Activated CD8-positive, alpha-beta T cell treated with anti-CD3 and anti-CD28 coated beads, Interleukin-2, amount 10 ng/mL, durations not matched to agents 7 days and 5 days (primary cell): ENCODE measurements at regions not wholly inside any gene's neighbourhood (a gene's known extent, or its start where the extent isn't known, plus 50 kb on each side); places are given as distances from the start of the nearest gene placed in this dataset.
A peak's percentile ranks its signal among the peaks of the same experiment; 100 is the strongest.

ENCODE experiments used
- ATAC-seq: fragments of 150-1000 bp; cut with Tn5 transposase; one replicate; pipeline ENCODE4 v1.10.0; 2021; ENCODE audit warnings: moderate library complexity
- CTCF ChIA-PET: fragments of 350-600 bp; sonication (Branson Sonifier 250); formaldehyde crosslinking; loops from one replicate; lab custom pipeline; 2021; ENCODE audit warnings: antibody characterized with exemption; lab: Charles Lee
- POLR2A ChIA-PET: fragments of 350-600 bp; sonication (Branson Sonifier 250); formaldehyde crosslinking; loops from one replicate; lab custom pipeline; 2021; ENCODE audit warnings: antibody characterized with exemption; lab: Charles Lee
- DNase-seq: peaks from one replicate; pipeline ENCODE4 v3.0.0-alpha.2; 2020
- H3K27ac Mint-ChIP-seq: one replicate; pipeline ENCODE4 v1.8.0; 2021; ENCODE audit warnings: mild to moderate bottlenecking, mixed read lengths
- H3K27me3 Mint-ChIP-seq: one replicate; pipeline ENCODE4 v1.8.0; 2021; ENCODE audit warnings: low read depth, mixed read lengths
- H3K36me3 Mint-ChIP-seq: one replicate; pipeline ENCODE4 v1.8.0; 2021; ENCODE audit warnings: low read depth, mixed read lengths
- H3K4me1 Mint-ChIP-seq: one replicate; pipeline ENCODE4 v1.8.0; 2021; ENCODE audit warnings: low read depth, mixed read lengths
- H3K4me3 Mint-ChIP-seq: one replicate; pipeline ENCODE4 v1.8.0; 2021; ENCODE audit warnings: mild to moderate bottlenecking, mixed read lengths
- H3K9me3 Mint-ChIP-seq: one replicate; pipeline ENCODE4 v1.8.0; 2022; ENCODE audit warnings: mixed read lengths; ENCODE audit not compliant: insufficient read depth

DNA sequence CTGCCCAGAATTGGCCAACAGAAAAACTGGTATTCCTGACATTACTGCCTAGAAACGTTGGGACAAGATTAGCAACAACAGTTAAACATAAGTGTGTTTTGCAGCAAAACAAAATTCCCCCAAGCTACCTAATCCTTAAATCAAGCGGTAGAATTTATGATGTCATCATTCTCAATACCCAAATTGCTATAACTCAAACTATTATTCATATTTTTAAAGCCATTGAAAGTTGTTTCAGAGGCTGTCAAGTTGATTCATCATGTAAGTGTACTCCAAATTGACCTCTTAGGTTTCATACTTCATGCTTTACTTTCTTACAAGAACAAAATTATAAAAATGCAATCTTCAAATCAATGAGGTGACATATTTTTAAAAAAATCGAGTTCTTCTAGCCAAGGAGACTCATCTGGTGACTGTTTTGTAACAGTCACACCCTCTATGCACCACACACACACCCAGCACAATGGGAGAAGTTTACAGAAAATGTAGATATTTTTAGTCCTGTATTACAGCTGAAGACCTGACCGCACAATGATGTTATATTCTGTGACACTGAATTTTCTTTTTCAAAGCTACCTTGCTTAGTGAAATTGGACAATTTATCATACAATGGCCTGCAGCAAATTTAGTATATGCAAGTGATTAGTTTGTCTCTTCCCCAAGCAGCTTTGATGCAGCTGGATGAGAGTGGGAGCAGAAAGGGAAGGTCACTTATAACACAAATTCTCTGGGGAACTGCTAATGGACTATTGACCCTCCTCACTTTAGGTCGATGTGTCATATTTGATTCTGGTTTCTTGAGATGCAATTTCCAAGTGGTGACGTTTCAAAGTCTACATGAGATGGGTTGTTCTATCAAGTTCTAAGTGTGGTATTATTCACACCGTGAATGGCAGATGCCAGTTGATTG, 345.3 kb upstream of the OBI1 start:
- no peak overlapping the region for H3K27ac Mint-ChIP-seq
- H3K9me3 Mint-ChIP-seq: no peaks in the 10 kb centered on the region
- no peak overlapping the region for H3K4me3 Mint-ChIP-seq
- no peaks in the 10 kb centered on the region for H3K27me3 Mint-ChIP-seq
- ChIA-PET POLR2A (no interaction called here), CTCF (no interaction called here)
- DNase-seq (no peak), ATAC-seq (no peak)
- H3K4me1 Mint-ChIP-seq: no peaks in the 10 kb centered on the region
- no peaks in the 10 kb centered on the region for H3K36me3 Mint-ChIP-seq

DNA sequence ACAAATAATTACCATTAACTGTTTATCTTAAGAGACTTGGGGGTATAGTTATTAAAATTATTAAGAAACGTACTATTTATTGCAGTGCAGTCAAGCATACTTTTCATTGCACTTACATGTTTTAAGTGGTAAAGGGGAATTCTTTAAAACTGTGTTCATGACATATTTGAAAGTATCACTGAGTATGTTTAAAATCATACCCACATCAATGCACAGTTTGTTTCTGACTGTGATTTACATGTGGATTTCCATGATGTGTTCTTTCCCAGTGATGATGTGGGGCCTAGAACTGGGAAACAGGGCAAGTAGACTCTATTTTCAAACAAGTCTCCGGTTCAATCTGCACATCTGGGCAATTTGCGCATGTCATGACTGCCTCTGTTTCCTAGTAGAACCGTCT, 340.5 kb upstream of the OBI1 start:
- no peak for ATAC-seq
- POLR2A ChIA-PET: no interaction called here
- H3K36me3 Mint-ChIP-seq: no peaks in the 10 kb centered on the region

GRCh38 chr13:78998630-78999315, 339.8 kb upstream of the OBI1 start:
- no peak overlapping the region for H3K4me3 Mint-ChIP-seq
- no peaks in the 10 kb centered on the region for H3K4me1 Mint-ChIP-seq
- ATAC-seq (no peak), DNase-seq (no peak)
- H3K9me3 Mint-ChIP-seq: no peaks in the 10 kb centered on the region
- no peaks in the 10 kb centered on the region for H3K36me3 Mint-ChIP-seq
- ChIA-PET CTCF (interaction anchor here (1.5 kb wide), 1 partner anchor 20 kb away, joined by 4 read pairs; no protein-coding TSS in a partner anchor), POLR2A (no interaction called here)
- no peak overlapping the region for H3K27ac Mint-ChIP-seq
- H3K27me3 Mint-ChIP-seq: peaks cover 5% of the 10 kb centered on the region

More for the DNA sequence above, 340.5 kb upstream of the OBI1 start:
- no peak for DNase-seq
- H3K4me3 Mint-ChIP-seq: no peak overlapping the region
- H3K27me3 Mint-ChIP-seq: peaks cover 4% of the 10 kb centered on the region
- H3K4me1 Mint-ChIP-seq: no peaks in the 10 kb centered on the region
- H3K27ac Mint-ChIP-seq: no peak overlapping the region
- CTCF ChIA-PET: no interaction called here
- H3K9me3 Mint-ChIP-seq: no peaks in the 10 kb centered on the region

DNA sequence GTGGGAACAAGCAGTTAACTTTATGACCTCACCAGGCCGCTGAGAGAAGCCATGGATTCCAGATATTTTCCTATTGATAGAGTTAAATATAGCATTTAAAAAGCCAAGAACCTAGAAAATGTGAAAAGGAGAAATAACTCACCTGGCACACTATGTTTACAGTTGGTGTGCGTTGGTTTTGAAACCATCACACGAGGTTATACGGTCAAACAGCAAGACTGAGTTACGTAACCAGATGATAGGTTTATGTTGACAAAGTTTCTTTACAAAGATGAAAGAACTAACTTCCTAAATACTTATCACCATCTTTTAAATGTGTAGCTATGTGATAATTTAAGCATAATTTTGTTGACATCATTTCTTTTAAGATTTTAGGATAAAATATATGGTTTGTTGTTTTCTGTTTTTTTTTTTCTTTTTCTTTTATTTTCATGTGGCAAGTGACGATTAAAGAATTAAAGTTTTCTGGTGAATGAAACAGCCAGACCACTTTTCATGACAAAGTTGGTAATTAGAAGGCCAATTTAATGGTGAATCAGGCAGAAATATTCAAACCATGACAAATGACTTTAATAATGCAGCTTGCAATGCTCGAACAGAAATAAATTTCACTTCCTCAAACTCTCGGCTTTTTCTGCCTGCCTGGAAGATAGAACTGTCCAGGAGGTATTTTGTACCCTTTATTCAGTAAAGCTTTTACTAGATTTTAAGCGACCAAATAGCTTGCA, 339.1 kb upstream of the OBI1 start:
- CTCF ChIA-PET: interaction anchor here (1.5 kb wide), 1 partner anchor 19 kb away, joined by 4 read pairs; no protein-coding TSS in a partner anchor
- no peak for DNase-seq
- POLR2A ChIA-PET: no interaction called here
- Mint-ChIP-seq H3K4me1 (no peaks in the 10 kb centered on the region), H3K27ac (no peak overlapping the region), H3K27me3 (peaks cover 5% of the 10 kb centered on the region), H3K4me3 (no peak overlapping the region), H3K36me3 (no peaks in the 10 kb centered on the region), H3K9me3 (no peaks in the 10 kb centered on the region)
- ATAC-seq: no peak

DNA sequence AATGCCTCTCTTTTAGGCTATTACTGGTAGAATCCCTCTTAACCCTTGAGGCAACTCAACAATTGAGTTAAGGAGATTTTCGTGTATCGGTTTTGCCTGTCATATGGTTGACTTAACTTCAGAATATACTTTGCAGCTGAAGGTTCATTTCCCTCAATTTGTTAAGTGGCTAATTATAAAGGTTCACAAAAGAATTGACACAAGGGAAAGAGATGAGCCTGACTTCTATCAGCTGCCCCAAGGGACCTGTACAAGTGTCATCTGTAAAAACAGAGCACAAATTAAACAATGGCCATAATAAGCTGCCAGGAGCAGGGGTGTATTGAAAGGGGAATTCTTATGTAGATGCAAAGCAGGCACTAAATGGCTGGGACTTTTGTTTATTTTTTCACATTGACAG, 334.8 kb upstream of the OBI1 start:
- DNase-seq (no peak), ATAC-seq (no peak)
- Mint-ChIP-seq H3K27me3 (peaks cover 5% of the 10 kb centered on the region), H3K4me1 (no peaks in the 10 kb centered on the region), H3K36me3 (no peaks in the 10 kb centered on the region), H3K4me3 (no peak overlapping the region), H3K27ac (no peak overlapping the region), H3K9me3 (no peaks in the 10 kb centered on the region)
- ChIA-PET POLR2A (no interaction called here), CTCF (interaction anchor here (2.4 kb wide), 1 partner anchor 15 kb away, joined by 10 read pairs; no protein-coding TSS in a partner anchor)

GRCh38 chr13:78981913-78982312, 323.0 kb upstream of the OBI1 start:
- no peak overlapping the region for H3K4me3 Mint-ChIP-seq
- H3K9me3 Mint-ChIP-seq: no peaks in the 10 kb centered on the region
- no peak for DNase-seq
- no peak overlapping the region for H3K27ac Mint-ChIP-seq
- H3K4me1 Mint-ChIP-seq: no peaks in the 10 kb centered on the region
- H3K36me3 Mint-ChIP-seq: no peaks in the 10 kb centered on the region
- no peak for ATAC-seq
- ChIA-PET CTCF (interaction anchor here (1.7 kb wide), 1 partner anchor 844 kb away, joined by 4 read pairs; no protein-coding TSS in a partner anchor), POLR2A (no interaction called here)
- H3K27me3 Mint-ChIP-seq: peaks cover 2% of the 10 kb centered on the region

DNA sequence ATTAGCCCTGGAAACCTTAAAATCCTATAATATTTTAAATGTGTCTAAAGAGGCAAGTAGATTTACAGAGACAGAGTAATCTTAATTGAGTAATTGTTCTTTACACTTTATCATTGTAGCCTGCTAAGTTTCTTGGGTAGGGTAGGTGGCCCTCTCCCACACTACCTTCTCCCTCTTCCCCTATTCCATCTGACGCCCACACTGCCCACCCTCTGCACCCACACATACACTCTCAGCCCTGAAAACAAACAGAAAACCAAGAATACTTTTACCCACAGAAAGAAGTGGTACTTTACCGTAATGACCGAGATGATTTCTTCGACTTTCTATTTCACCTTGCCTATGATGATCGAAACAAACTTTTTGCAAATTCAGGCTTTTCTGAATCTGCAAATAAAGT, 320.4 kb upstream of the OBI1 start:
- no peaks in the 10 kb centered on the region for H3K4me1 Mint-ChIP-seq
- no peaks in the 10 kb centered on the region for H3K9me3 Mint-ChIP-seq
- H3K27ac Mint-ChIP-seq: no peak overlapping the region
- ChIA-PET POLR2A (no interaction called here), CTCF (interaction anchor here (0.8 to 2.9 kb wide), 6 partner anchors 7 to 841 kb away, joined by 3 to 29 read pairs (median 10); no protein-coding TSS in a partner anchor)
- no peak for ATAC-seq
- H3K4me3 Mint-ChIP-seq: no peak overlapping the region
- peaks cover 6% of the 10 kb centered on the region for H3K27me3 Mint-ChIP-seq
- no peak for DNase-seq
- no peaks in the 10 kb centered on the region for H3K36me3 Mint-ChIP-seq

DNA sequence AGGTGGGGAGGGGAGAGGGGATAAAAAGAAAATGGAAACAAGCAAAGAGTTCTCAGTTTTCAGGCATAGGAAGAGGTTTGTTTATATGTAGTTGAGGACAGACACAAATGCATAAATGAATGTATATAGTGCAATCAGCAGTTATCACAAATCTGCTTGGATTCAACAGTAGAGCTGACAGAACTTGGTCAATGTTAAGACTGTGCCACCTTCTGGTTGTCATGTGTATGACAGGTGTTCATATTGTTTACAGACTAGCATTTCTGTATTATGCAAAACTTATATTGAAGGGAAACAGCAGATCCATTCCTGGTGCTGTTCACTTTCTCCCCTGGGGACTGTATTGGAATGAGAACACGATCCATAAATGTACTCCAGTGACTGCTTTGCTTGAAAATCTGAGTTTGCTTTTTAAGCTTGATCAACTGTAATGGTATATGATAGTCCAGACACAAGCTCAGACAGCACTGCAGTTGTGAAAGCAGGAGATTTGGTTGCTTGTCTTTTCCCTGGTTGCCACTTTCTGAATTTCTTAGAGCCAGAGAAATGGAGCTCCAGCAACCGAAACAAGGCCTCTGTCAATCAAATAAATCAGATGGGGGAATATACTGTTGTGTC, 319.5 kb upstream of the OBI1 start:
- peak; percentile 64 for DNase-seq
- H3K4me1 Mint-ChIP-seq: no peaks in the 10 kb centered on the region
- peaks cover 6% of the 10 kb centered on the region for H3K27me3 Mint-ChIP-seq
- no peaks in the 10 kb centered on the region for H3K36me3 Mint-ChIP-seq
- no peaks in the 10 kb centered on the region for H3K9me3 Mint-ChIP-seq
- POLR2A ChIA-PET: interaction anchor here (0.7 kb wide), 1 partner anchor 33 kb away, joined by 3 read pairs; no protein-coding TSS in a partner anchor
- ATAC-seq: peak; percentile 79
- no peak overlapping the region for H3K4me3 Mint-ChIP-seq
- CTCF ChIA-PET: interaction anchor here (0.7 to 2.9 kb wide), 10 partner anchors 8 to 846 kb away, joined by 3 to 29 read pairs (median 4); no protein-coding TSS in a partner anchor
- no peak overlapping the region for H3K27ac Mint-ChIP-seq

DNA sequence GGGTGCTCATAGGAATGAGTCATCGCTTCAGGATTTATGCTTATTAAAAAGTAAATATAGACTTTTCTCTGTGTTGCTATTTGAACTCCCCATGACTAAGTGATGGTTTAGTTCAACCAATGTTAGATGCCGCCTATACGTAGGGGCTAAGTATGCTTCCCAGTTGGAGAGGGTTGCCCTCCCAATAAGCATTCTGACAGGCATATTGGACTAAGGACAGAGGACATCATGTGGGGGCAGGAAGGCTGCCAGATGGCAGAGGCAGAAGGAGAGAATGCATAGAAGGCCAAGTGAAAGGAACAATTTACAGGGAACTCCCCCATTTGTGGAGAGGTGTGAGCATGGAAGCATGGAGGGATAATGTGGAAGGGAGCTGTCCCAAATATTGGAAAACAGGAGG, 318.4 kb upstream of the OBI1 start:
- DNase-seq (no peak), ATAC-seq (no peak)
- ChIA-PET CTCF (interaction anchor here (2.9 kb wide), 1 partner anchor 839 kb away, joined by 29 read pairs; no protein-coding TSS in a partner anchor), POLR2A (no interaction called here)
- Mint-ChIP-seq H3K4me3 (no peak overlapping the region), H3K27me3 (peaks cover 8% of the 10 kb centered on the region), H3K9me3 (no peaks in the 10 kb centered on the region), H3K27ac (no peak overlapping the region), H3K4me1 (no peaks in the 10 kb centered on the region), H3K36me3 (no peaks in the 10 kb centered on the region)

DNA sequence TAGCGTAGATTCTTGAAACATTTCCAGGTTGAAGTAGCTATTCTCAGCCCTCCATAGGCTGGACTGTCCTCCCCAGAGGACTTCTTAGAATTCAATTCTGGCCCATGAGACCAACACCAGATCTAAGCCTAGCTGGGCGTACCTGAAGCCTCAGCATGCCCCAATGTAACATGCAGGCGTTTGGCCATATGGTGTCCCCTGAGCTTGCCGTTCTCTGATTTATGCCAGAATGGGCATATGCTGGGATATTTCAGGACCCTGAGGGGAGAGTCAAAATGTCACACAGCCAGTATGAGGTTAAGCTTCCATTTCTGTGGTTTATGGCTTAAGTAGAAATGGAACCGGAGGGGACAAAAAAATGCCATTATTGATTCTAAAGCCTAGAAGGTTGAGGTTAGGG, 317.7 kb upstream of the OBI1 start:
- H3K4me3 Mint-ChIP-seq: no peak overlapping the region
- peaks cover 8% of the 10 kb centered on the region for H3K27me3 Mint-ChIP-seq
- H3K36me3 Mint-ChIP-seq: no peaks in the 10 kb centered on the region
- H3K27ac Mint-ChIP-seq: no peak overlapping the region
- no peaks in the 10 kb centered on the region for H3K4me1 Mint-ChIP-seq
- no peak for ATAC-seq
- POLR2A ChIA-PET: no interaction called here
- no peaks in the 10 kb centered on the region for H3K9me3 Mint-ChIP-seq
- no peak for DNase-seq
- CTCF ChIA-PET: interaction anchor here (1.5 kb wide), 1 partner anchor 839 kb away, joined by 5 read pairs; no protein-coding TSS in a partner anchor

DNA sequence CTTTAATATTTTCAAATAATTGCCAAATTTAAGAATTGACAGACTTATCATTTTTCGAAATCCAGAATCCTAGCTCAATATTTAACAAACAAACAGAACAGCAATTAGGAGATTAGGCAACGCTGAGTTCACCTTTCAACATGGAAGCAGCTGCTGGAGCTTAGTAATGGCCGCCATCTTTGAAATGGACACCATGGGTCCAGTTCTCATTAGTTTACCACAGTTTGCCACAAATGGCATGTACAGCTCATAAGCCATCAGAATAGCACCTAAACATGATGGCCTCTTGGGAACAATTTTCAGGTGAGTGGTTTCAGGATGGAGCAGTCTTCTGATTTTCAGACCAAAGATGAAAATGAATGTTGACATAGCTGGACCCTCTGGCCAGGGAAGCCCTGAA, 313.6 kb upstream of the OBI1 start:
- Mint-ChIP-seq H3K9me3 (no peaks in the 10 kb centered on the region), H3K36me3 (no peaks in the 10 kb centered on the region), H3K4me3 (no peak overlapping the region), H3K4me1 (no peaks in the 10 kb centered on the region), H3K27ac (no peak overlapping the region), H3K27me3 (peaks cover 12% of the 10 kb centered on the region)
- ATAC-seq: no peak
- CTCF ChIA-PET: interaction anchor here (1.2 to 1.7 kb wide), 2 partner anchors 419 to 835 kb away, joined by 3 to 4 read pairs; no protein-coding TSS in a partner anchor
- POLR2A ChIA-PET: no interaction called here
- DNase-seq: no peak
